Suprapubic skin (tissue), 4 donors: ENCODE measurements at regions not wholly inside any gene's neighbourhood (a gene's known extent, or its start where the extent isn't known, plus 50 kb on each side); places are given as distances from the start of the nearest gene placed in this dataset.

ENCODE experiments used
- EP300 ChIP-seq: sonication (generic); formaldehyde crosslinking; IDR thresholded peaks from one replicate; pipeline ENCODE4 v1.6.1; 2017; ENCODE audit warnings: antibody characterized with exemption
- POLR2A ChIP-seq, 2 donors: fragments of 450-650 bp; IDR thresholded peaks; one replicate each; pipeline ENCODE4 v1.6.1; 2017; ENCODE audit warnings: antibody characterized with exemption in 2 of 2, mild to moderate bottlenecking in 2 of 2, moderate library complexity in 2 of 2
- POLR2AphosphoS5 ChIP-seq, 3 donors: sonication (generic); formaldehyde crosslinking; IDR thresholded peaks; one replicate each; pipeline ENCODE4 v1.6.1; 2017; ENCODE audit warnings: antibody characterized with exemption in 3 of 3
- TF ChIP-seq, protein P1 (sequence below), 2 donors: fragments of 200-600 bp in 1 of 2; fragments of 450-650 bp in 1 of 2; sonication (generic) in 1 of 2; IDR thresholded peaks; one replicate each; pipeline ENCODE4 v1.5.1; 2016 to 2019; ENCODE audit warnings: antibody characterized with exemption in 2 of 2, mild to moderate bottlenecking in 1 of 2, moderate library complexity in 1 of 2

GRCh38 chr12:91718326-91718725 is 427.3 kb downstream of the BTG1 start:
- TF ChIP-seq, protein P1, sequence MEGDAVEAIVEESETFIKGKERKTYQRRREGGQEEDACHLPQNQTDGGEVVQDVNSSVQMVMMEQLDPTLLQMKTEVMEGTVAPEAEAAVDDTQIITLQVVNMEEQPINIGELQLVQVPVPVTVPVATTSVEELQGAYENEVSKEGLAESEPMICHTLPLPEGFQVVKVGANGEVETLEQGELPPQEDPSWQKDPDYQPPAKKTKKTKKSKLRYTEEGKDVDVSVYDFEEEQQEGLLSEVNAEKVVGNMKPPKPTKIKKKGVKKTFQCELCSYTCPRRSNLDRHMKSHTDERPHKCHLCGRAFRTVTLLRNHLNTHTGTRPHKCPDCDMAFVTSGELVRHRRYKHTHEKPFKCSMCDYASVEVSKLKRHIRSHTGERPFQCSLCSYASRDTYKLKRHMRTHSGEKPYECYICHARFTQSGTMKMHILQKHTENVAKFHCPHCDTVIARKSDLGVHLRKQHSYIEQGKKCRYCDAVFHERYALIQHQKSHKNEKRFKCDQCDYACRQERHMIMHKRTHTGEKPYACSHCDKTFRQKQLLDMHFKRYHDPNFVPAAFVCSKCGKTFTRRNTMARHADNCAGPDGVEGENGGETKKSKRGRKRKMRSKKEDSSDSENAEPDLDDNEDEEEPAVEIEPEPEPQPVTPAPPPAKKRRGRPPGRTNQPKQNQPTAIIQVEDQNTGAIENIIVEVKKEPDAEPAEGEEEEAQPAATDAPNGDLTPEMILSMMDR (IDR thresholded peaks at IDR 0.05) = no peak
- no peak for TF ChIP-seq POLR2AphosphoS5 (IDR thresholded peaks at IDR 0.05)
- TF ChIP-seq POLR2A (IDR thresholded peaks at IDR 0.05) = no peak
- no peak for TF ChIP-seq EP300
